Right lobe of liver (tissue), 6 donors: ENCODE measurements at regions not wholly inside any gene's neighbourhood (a gene's known extent, or its start where the extent isn't known, plus 50 kb on each side); places are given as distances from the start of the nearest gene placed in this dataset.

Experiments
- ATAC-seq, 4 donors: fragments of 200-7000 bp; cut with Tn5 transposase; one replicate each; pipeline ENCODE4 v1.9.1; 2020; ENCODE audit warnings: mild to moderate bottlenecking in 4 of 4, moderate library complexity in 4 of 4
- DNase-seq, 3 donors: peaks; one replicate each; pipeline ENCODE4 v3.0.0-alpha.2; 2020
- H3K27ac ChIP-seq, 3 donors: fragments of 200-600 bp; one replicate each; pipeline ENCODE4 v1.8.0; 2022
- H3K27me3 ChIP-seq, 2 donors: fragments of 200-600 bp; one replicate each; pipeline ENCODE4 v1.8.0; 2022
- H3K36me3 ChIP-seq, 4 donors: fragments of 200-600 bp; sonication (generic) in 1 of 4; one replicate each; pipeline versions ENCODE4 v1.5.1 to v1.8.0; 2017 to 2022; ENCODE audit warnings: control low read depth in 1 of 4
- H3K4me1 ChIP-seq, 4 donors: fragments of 200-600 bp; sonication (generic) in 1 of 4; one replicate each; pipeline versions ENCODE4 v1.5.1 to v1.8.0; 2017 to 2022; ENCODE audit warnings: control low read depth in 1 of 4
- H3K4me3 ChIP-seq, 3 donors: fragments of 200-600 bp; one replicate each; pipeline ENCODE4 v1.8.0; 2022
- H3K9me3 ChIP-seq, 4 donors: fragments of 200-600 bp; sonication (generic) in 1 of 4; one replicate each; pipeline versions ENCODE4 v1.5.1 to v1.8.0; 2017 to 2022; ENCODE audit warnings: control low read depth in 1 of 4
- CTCF ChIP-seq, 4 donors: fragments of 200-600 bp in 3 of 4; fragments of 450-650 bp in 1 of 4; IDR thresholded peaks; one replicate each; pipeline versions ENCODE4 v1.5.1 to v1.8.0; 2016 to 2022; ENCODE audit warnings: antibody characterized with exemption in 4 of 4, mild to moderate bottlenecking in 2 of 4
- POLR2A ChIP-seq: fragments of 450-650 bp; IDR thresholded peaks from one replicate; pipeline ENCODE4 v1.6.1; 2017; ENCODE audit warnings: antibody characterized with exemption, mild to moderate bottlenecking
- WGBS: methylation state at CpG from one replicate; pipeline ENCODE4 v1.1.6; 2018; ENCODE audit warnings: low coverage, low lambda C conversion rate; ENCODE audit not compliant: insufficient coverage; ENCODE audit errors: missing lambda C conversion rate; 5-methylcytosine and 5-hydroxymethylcytosine counted together
- intact Hi-C, 2 donors: fragments of 100-400 bp; cut with DNase I; formaldehyde crosslinking; loops; one replicate each; pipeline versions ENCODE4 v1.11.2 to v1.14.1; 2022
- donor health status: DM: no; HTN: yes; CAD: no.
- donor health status: DM: no; HTN: no; CAD: no.
- donor health status: DM: no; HTN: no; CAD: no.
- donor health status: DM: no; HTN: yes; CAD: no.
- donor health status: DM: no; HTN: yes; CAD: no.

GRCh38 chrX:125953814-125954213 lies 212.3 kb downstream of the DCAF12L2 start:
- Histone ChIP-seq H3K4me1 (no peaks in the 10 kb centered on the region), H3K36me3 (no peaks in the 10 kb centered on the region), H3K27ac (no peak overlapping the region), H3K4me3 (no peak overlapping the region), H3K27me3 (peaks cover 0 to 4% of the 10 kb centered on the region in 2 donors), H3K9me3 (no peaks in the 10 kb centered on the region)
- WGBS = 21% methylated on average over 2 of the region's 2 CpGs
- intact Hi-C loops = no loop called here
- TF ChIP-seq CTCF (IDR thresholded peaks at IDR 0.05) = no peak
- TF ChIP-seq POLR2A = no peak
- ATAC-seq (no peak), DNase-seq (no peak)

- DNase-seq (no peak), ATAC-seq (no peak)
- intact Hi-C loops = no loop called here
- no peak overlapping the region for H3K27ac ChIP-seq
- no peaks in the 10 kb centered on the region for H3K4me1 ChIP-seq
- H3K36me3 ChIP-seq = no peaks in the 10 kb centered on the region
- TF ChIP-seq CTCF (IDR thresholded peaks at IDR 0.05) = no peak
- peaks cover 0 to 4% of the 10 kb centered on the region in 2 donors for H3K27me3 ChIP-seq
- no peaks in the 10 kb centered on the region for H3K9me3 ChIP-seq
- no peak overlapping the region for H3K4me3 ChIP-seq
- 19% methylated on average over 3 of the region's 3 CpGs for WGBS
Observed at GRCh38 chrX:125954236-125954635, 211.9 kb downstream of the DCAF12L2 start.

DNA sequence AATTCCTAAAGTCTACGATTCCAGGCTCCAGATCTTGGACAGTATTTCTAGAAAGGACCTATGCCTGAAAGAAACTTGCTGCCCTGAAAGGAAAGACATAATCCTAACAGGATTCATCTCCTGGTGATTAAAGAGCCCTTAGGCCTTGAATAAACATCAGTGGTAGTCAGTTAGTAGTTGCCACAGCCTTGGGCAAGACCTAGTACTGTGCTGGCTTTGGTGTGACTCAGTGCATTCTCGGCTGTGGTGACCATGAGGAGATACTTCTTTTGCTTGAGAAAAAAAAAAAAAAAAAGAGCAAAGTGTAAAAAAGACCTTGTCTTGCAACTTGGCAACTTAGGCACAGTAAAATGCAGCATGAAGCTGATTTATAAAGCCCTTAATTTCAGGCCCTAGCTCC lies 188.2 kb downstream of the DCAF12L2 start:
- Histone ChIP-seq H3K36me3 (no peaks in the 10 kb centered on the region), H3K27ac (no peak overlapping the region), H3K27me3 (no peaks in the 10 kb centered on the region), H3K4me1 (no peaks in the 10 kb centered on the region), H3K4me3 (no peak overlapping the region), H3K9me3 (no peaks in the 10 kb centered on the region)
- ATAC-seq (no peak), DNase-seq (no peak)
- intact Hi-C loops = no loop called here
- TF ChIP-seq CTCF (IDR thresholded peaks at IDR 0.05) (no peak), POLR2A (no peak)
- 18% methylated on average over 2 of the region's 2 CpGs for WGBS

DNA sequence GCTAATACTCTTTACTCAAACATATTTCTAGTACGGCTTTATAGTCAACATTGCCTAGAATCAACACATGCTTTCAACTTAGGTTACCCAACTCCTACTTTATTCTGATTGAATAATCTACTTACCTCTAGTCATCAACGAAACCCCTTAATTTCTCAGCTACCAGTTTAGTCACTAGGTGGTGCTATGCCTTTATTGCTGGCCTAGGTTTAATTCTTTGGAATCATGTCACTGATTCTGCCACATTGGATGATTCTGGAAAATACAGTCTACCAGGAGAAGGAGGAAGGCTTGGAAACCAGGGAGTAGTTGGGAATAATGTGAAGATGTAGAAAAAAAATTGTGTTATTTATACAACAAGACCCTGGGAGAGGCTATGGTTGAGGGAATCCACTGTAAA lies 167.7 kb downstream of the DCAF12L2 start:
- Histone ChIP-seq H3K27ac (no peak overlapping the region), H3K27me3 (no peaks in the 10 kb centered on the region), H3K4me3 (no peak overlapping the region), H3K36me3 (no peaks in the 10 kb centered on the region), H3K9me3 (no peaks in the 10 kb centered on the region), H3K4me1 (no peaks in the 10 kb centered on the region)
- 4% methylated on average over 2 of the region's 2 CpGs for WGBS
- ATAC-seq (peak in 3 of 4 donors; percentile 60 to 70 (median 69)), DNase-seq (no peak)
- intact Hi-C loops = no loop called here
- no peak for TF ChIP-seq POLR2A
- peak; percentile 33 to 65 (median 52) for TF ChIP-seq CTCF (IDR thresholded peaks at IDR 0.05)

DNA sequence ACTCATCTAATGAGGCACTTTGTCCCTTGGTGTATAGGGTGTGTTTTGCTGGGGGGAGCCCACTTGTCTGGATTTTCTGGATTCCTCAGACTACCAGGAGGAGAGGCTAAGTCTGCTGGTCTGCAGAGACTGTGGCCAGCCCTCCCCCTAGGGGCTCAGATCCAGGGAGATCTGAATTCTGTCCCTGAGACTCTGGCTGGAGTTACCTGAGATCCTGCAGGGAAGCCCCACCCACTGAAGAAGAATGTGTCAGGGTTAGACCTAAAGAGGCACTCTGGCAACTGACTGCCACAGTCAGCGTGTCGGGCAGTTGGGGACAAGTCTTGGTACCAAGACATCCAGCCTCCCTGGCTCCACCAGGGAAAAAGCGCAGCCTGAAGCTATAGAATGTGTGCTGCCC lies 138.9 kb downstream of the DCAF12L2 start:
- intact Hi-C loops = no loop called here
- DNase-seq = no peak
- no peaks in the 10 kb centered on the region for H3K9me3 ChIP-seq
- no CpG with 5 or more reads among the region's 3 CpGs for WGBS
- H3K27me3 ChIP-seq = no peaks in the 10 kb centered on the region
- H3K4me1 ChIP-seq = no peaks in the 10 kb centered on the region
- no peak overlapping the region for H3K27ac ChIP-seq
- ATAC-seq = no peak
- no peak overlapping the region for H3K4me3 ChIP-seq
- no peak for TF ChIP-seq POLR2A
- no peak for TF ChIP-seq CTCF (IDR thresholded peaks at IDR 0.05)
- H3K36me3 ChIP-seq = no peaks in the 10 kb centered on the region
